ENCODE measurements at regions not wholly inside any gene's neighbourhood (a gene's known extent, or its start where the extent isn't known, plus 50 kb on each side); places are given as distances from the start of the nearest gene placed in this dataset.
"Not testable (repeated sequence)": the region's sequence is repeated elsewhere in the genome, so short reads cannot be mapped to it uniquely, and the experiment has no call there.

DNA sequence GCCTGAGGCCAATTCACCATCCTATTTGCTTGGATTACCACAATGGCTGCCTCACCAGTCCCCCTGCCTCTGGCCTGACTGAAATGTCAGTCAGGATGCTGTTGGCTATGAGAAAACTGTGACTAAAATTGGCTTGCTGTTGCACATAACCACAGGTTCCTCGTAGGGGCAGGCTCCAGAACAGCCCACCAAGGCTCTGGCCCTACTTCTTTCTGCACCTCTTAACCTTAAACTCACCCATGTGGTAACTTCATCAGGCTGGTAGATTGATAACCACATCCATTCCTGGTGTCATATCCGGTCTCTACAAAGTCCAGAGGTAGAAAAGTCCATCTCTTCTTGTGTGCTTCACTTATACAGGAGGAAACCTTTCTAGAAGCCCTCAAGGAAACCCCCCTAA is 172.4 kb upstream of the PLXNC1 start:
- no peak for DNase-seq
- intact Hi-C loops (cut with micrococcal nuclease), result loop anchor here (10.0 kb wide), 1 partner anchor 201 kb away; no protein-coding TSS in a partner anchor

DNA sequence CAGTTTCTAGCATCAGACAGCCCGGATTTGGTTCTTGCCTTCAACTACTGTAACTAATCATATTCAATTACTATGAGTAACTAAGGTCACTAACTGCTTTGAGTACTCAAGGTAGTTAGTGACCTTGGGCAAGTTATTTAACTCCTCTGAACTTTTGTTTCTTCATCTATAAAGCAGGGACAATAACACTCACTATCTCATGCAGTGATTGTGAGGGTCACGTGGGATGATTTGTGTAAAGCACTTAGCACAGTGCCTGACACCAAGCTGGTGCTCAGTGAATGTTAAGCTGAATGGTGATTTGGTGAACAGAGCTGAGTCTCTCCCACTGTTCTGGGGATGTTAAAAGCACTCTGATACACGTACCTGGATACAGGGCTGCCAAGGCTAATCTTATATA is 171.3 kb upstream of the PLXNC1 start:
- no peak for ATAC-seq
- intact Hi-C loops (cut with micrococcal nuclease), result loop anchor here (10.0 kb wide), 1 partner anchor 202 kb away; no protein-coding TSS in a partner anchor
- DNase-seq, result no peak

More for the DNA sequence above, 172.4 kb upstream of the PLXNC1 start:
- ATAC-seq, result no peak

DNA sequence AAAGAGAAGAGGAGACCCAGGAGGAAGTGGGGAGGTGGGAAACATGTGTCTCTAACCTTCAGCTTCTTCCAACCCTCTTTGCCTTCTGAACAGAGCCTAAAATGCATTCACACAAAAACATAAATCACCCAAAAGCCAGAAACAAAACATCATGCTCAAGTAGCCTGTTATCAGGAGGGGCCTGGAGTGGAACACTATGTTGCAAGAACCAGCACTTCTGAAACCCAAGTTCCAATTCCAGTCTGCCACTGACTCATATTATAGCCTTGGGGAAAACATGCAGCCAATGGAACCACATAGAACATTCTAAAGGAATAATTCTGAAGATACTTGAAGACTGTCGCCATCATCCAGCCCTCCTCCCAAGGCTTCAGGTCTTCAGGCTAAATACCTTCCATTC is 169.8 kb upstream of the PLXNC1 start:
- intact Hi-C loops (cut with micrococcal nuclease), result loop anchor here (10.0 kb wide), 1 partner anchor 204 kb away; no protein-coding TSS in a partner anchor
- ATAC-seq (peak; percentile 84), DNase-seq (no peak)

DNA sequence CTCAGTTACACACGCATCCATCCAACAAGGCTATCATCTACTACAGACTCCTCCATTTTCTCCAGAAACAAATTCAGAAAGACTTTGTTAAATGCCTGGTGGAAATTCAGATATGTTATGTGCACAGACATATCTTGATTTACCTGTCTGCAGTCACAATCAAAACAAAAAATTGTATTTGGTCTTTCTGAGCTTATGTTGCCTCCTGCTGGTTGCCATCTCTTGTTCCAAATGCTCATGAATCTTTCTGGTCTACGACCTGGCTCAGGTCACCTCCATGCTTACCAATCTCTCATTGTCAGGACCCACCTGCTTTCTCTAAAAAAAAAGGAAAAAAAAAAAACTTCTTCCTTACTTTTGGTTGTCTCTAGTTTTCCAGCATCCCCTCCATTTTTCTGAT is 169.2 kb upstream of the PLXNC1 start:
- intact Hi-C loops (cut with micrococcal nuclease), result loop anchor here (10.0 kb wide), 1 partner anchor 204 kb away; no protein-coding TSS in a partner anchor
- DNase-seq (no peak), ATAC-seq (peak; percentile 16)

DNA sequence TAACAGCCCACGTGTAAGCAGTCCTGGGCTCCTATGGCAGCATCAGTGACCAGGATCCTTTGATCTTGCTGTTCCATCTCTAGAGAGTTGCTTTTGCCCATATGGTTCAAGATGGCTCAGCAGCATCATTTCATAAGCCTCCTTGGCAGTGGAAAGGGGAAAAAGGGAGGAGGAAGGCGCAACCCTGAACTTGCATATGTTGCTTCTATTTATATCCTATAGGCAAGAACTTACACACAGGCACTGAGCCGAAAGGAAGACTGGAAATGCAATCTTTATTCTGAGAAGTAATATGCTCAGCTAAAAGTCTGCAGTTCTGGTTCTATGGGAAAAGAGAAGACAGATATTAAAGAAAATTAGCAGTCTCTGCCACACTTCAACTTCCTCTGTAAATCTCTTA is 167.7 kb upstream of the PLXNC1 start:
- ATAC-seq (no peak), DNase-seq (no peak)
- intact Hi-C loops (cut with micrococcal nuclease), result loop anchor here (10.0 kb wide), 1 partner anchor 416 kb away; no protein-coding TSS in a partner anchor

DNA sequence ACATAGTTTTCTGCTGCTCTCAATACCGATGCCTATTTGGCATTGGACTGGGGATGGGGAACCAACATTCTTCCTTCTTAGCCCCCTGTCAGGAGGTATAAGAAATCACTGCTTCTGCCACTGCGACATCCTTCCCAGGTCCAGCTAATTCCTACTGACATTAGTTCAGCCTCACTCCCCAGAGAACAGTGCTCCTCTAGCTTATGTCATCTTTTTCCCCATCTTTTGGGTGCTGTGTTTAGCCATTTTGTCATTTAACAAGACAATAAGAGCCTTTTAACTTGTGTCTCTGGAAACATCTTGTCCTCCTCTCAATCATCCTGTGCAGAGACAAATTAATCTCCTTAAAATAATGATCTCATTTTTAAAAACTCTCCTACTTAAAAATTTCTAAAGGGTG is 167.0 kb upstream of the PLXNC1 start:
- ATAC-seq, result no peak
- DNase-seq, result no peak
- intact Hi-C loops (cut with micrococcal nuclease), result loop anchor here (10.0 kb wide), 1 partner anchor 417 kb away; no protein-coding TSS in a partner anchor

DNA sequence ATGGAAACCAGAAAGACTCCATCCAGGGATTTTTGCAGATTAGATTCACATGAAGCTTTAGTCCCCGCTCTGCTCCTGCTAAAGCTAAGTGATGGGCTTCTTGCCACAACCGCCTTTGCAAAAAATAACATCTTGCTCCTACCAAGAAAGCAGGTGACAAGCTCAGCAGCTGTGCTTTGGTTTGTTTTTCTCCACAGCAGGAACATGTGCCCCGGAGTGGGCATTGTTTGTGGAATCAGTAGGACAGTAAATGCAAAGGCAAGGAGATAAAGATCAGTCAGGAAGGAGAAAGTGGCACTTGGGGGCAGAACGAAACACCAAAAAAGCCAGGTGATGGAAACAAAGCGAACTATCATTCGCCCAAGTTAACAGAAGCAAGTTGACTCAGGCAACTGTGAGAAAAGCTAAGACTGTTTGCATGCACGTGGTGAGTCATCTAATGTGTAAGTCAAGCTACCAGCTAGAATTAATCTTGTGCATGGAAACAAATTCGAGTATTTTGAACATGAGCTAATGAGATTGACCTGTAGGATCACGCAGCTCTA is 165.5 kb upstream of the PLXNC1 start:
- no peak for ATAC-seq
- intact Hi-C loops (cut with micrococcal nuclease), result loop anchor here (10.0 kb wide), 1 partner anchor 418 kb away; no protein-coding TSS in a partner anchor
- DNase-seq, result no peak

DNA sequence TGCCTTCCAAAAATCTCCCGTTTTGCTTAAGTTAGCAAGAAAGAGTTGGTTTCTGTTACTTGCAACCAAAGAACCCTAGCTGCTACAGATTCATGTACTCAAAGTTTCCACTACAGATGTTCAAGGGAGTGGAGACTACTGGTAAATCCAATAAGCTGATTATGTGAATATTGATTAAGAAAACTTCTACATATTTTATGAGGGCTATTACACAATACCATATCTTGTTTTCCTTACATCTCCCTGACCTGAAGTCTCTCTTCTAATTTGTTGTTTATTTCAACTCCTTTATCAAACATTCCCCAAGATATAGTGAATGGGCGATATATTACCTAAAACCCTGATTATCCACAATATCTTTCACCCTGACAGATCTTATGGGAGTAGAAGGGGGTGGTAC is 164.4 kb upstream of the PLXNC1 start:
- ATAC-seq, result no peak
- DNase-seq, result no peak
- intact Hi-C loops (cut with micrococcal nuclease), result loop anchor here (10.0 kb wide), 1 partner anchor 419 kb away; no protein-coding TSS in a partner anchor

DNA sequence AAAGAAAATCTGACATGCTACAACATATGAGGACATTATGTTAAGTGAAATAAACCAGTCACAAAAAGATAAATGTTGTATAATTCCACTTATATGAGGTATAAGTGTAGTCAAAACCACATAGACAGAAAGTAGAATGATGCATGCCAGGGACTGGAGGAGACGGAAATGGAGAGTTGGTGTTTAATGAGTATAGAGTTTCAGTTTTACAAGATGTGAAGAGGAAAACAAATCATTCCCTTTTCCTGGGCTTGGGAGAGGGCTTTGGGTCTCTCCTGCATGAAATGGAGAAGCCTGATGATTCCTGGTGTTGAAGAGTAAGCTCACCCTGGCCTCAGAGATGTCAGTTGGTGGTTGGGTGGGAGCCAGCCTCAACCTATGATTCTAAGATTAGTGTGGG is 158.4 kb upstream of the PLXNC1 start:
- ATAC-seq (no peak), DNase-seq (no peak)
- intact Hi-C loops (cut with micrococcal nuclease), result loop anchor here (10.0 kb wide), 2 partner anchors 85 to 425 kb away; no protein-coding TSS in a partner anchor

DNA sequence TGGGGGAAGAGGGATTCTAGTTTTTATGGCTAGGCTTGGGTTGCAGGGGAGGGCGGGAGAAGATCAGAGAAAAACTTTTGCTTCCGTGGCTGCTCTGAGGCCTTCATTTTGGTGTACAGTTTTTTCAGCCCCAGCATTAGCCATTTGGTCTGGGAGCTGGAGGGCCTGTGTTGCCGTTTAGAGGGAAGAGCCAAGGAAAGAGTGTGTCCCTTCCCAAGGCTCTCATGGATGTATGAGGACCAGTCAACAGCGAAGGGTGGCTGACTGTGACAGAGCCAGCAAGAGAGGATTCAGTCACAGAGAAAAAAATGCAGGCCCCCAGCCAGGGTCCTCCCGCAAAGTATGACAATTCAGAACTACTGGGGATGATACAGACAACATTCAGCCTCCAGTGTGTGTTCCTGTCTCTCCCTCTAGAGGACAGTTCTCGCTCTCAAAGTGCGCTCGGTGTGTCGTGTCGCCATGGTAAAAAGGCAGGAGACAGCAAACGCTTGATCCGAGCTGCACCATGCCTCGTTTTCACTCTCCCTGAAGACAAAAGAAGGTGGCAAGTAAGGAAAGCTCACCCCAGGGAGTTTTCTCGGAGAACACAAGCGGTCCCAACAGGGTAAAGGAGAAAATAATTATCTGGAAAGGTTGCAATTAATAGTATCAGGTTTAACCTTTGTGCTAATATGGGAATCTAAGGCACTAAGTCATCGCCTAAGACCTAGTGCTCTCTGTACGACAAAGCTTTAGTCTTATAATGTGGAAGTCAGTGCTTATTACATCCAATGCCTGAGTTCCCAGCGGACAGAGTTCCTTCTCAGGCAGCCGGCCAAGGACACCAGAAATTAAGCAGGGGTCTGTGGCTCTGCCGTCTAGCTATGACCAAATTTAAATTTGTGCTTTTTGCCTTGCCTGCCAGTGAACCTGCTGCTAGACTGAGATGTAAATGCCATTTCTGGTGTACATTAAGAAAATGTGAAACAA is 157.3 kb upstream of the PLXNC1 start:
- peak; percentile 57 for DNase-seq
- intact Hi-C loops (cut with micrococcal nuclease), result loop anchor here (10.0 kb wide), 1 partner anchor 84 kb away; no protein-coding TSS in a partner anchor
- ATAC-seq, result peak; percentile 98

DNA sequence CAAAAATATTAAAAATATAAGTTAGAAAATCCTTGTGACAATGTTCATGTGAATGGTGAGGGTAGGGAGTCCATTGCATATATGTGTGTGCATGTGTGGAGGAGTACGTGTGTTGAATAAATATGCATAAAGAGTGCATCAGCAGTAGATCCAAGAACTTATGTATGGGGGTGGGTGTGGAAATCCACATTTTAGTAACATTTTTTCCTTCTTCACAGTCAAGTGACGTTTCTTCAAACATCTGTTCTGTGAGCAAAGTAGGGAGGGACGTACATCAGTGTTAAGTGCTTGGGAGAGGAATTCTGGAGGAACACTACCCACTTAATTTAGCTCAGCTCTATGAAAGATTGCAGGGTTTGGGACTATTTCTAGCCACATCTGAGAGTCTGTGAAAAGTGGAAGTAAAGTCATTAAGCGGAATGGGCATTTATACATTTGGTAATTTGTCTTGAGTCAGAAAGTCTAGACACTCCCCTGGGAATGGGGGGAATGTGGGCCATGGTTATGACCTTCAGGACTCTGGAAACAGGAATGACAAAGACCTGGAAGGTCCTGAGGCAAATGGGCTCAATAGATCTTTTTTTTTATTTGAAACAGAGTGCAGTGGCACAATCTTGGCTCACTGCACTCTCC is 156.4 kb upstream of the PLXNC1 start:
- intact Hi-C loops (cut with micrococcal nuclease), result loop anchor here (10.0 kb wide), 1 partner anchor 83 kb away; no protein-coding TSS in a partner anchor
- DNase-seq (no peak), ATAC-seq (peak; percentile 32)

DNA sequence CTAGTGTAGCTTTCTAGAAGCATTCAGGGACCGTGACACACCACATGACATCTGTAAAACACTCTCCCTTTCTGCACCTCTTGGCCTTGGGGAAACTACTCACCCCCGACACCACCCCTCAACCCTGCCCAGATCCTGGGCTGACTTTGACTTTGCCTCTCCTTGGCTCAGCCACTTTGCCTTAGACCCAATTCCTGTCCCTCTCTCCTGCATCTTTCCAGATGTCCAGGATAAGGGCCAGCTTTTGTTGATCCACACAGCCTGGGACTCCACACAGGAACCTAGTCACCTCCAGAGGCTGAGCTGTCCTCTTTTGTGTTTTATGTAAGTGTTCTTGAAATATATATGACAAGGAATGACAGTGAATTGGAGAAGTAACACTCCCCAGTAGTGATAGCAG is 153.7 kb upstream of the PLXNC1 start:
- DNase-seq, result no peak
- intact Hi-C loops (cut with micrococcal nuclease), result loop anchor here (10.0 kb wide), 1 partner anchor 80 kb away; no protein-coding TSS in a partner anchor
- ATAC-seq, result no peak

DNA sequence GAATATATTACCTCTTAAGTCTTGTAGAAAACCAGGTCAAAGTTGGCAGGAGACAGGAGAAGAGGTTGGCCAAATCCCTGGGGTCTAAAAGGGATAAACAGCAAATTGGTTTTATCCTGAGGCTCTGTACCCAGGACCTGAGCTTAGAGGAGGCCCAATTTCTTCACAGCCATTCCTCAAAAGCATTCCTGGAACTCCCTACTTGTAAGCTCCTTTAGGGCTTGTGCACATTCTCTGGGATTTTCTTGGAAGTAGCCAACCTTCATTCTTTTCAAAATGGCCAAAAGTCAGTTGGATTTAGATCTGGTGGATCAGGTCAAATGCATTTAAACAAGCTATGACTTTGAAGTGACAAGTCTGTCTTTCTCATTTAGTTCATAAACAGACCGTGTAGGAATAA is 152.1 kb upstream of the PLXNC1 start:
- intact Hi-C loops (cut with micrococcal nuclease), result loop anchor here (10.0 kb wide), 1 partner anchor 78 kb away; no protein-coding TSS in a partner anchor
- ATAC-seq (no peak), DNase-seq (no peak)

DNA sequence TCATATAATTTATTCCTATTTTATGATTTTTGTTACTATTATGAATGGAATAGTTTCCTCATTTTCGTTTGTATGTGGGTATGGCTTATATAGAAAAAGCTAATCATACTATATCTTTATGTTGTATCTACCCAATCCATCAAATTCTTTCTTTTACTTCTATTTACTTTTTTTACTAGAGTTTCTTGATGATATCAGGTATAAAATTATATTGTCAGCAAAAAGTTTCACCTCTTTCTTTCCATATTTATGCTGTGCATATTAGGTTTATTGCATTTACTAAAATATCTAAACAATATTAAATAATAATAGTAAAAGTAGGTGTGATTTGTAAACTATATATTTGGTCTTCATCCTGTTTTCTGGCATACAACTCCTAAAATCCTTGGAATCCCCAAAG is 146.7 kb upstream of the PLXNC1 start:
- DNase-seq (no peak), ATAC-seq (no peak)
- intact Hi-C loops (cut with micrococcal nuclease), result no loop called here

DNA sequence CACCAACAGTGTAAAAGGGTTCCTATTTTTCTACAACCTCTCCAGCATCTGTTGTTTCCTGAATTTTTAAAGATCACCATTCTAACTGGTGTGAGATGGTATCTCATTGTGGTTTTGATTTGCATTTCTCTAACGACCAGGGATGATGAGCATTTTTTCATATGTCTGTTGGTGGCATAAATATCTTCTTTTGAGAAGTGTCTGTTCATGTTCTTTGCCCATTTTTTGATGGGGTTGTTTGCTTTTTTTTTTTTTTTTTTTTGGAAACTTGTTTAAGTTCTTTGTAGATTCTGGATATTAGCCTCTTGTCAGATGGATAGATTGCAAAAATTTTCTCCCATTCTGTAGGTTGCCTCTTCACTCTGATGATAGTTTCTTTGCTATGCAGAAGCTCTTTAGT is 145.5 kb upstream of the PLXNC1 start:
- ATAC-seq; intact Hi-C loops (cut with micrococcal nuclease); DNase-seq: not testable (repeated sequence)

DNA sequence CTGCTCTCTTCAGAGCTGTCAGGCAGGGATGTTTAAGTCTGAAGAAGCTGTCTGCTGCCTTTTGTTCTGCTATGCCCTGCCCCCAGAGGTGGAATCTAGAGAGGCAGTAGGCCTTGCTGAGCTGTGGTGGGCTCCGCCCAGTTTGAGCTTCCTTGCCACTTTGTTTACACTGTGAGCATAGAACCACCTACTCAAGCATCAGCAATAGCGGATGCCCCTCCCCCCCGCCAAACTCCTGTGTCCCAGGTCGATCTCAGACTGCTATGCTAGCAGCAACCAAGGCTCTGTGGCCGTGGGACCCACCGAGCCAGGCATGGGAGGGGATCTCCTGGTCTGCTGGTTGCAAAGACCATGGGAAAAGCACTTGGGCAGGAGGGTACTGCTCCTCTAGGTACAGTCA is 140.5 kb upstream of the PLXNC1 start:
- ATAC-seq, DNase-seq: not testable (repeated sequence)

DNA sequence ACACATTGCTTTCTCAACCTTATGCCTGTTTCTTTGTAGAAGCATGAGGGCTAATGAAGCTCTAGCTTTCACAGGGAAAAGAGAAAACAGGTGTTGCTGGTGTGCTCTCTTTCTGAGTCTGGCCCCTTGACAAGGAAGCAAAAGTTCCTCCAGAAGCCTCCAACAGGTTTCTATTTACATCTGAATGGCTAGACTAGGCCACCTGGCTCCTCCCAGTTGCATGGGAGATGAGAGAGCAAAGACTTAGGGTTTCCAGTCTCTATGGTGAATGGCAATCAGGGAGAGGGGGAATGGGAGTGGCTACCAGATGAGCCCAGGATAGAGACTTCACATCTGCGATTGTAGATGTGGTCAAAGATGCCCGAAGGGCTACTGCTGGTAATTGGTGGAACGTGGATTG is 138.1 kb upstream of the PLXNC1 start:
- no peak for ATAC-seq
- no peak for DNase-seq
- intact Hi-C loops (cut with micrococcal nuclease), result no loop called here

More for the DNA sequence above, 140.5 kb upstream of the PLXNC1 start:
- intact Hi-C loops (cut with micrococcal nuclease), result not testable (repeated sequence)

DNA sequence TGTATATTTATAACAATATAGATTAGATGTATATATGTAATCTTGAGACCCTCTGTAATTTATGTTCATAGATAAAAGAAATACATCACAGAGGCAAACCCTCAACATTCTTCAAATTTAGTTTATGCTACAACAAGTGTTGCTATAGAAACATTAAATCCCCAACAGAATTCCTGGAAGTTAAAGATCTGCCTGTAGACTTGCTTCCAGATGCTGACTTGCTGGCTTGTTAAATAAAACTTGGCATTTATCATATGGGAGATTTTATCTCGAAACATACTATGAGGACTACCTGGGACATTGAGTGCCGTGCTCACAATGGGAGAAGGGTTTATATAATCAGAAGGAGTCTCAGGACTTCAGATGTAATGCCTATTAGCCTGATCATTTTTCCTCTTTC is 136.3 kb upstream of the PLXNC1 start:
- no peak for DNase-seq
- no peak for ATAC-seq
- intact Hi-C loops (cut with micrococcal nuclease), result no loop called here

DNA sequence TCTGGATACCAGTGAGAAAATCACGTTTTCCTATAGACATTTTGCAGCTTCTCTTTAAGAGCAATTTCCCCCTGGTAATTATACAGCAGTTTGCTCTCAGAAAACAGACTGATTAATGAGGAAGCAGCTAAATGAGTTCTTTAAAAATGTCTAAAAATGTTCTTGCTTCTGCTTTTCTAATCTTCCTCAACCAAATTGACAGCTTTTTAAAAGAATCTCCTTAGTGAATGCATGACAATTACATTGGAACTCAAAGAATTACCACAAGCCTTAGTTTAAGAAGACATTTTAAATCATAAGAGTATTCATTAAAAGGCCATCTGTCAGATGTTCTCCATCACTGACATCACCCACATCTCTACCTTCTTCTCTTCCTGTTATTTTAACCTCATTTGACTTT is 135.8 kb upstream of the PLXNC1 start:
- no peak for ATAC-seq
- intact Hi-C loops (cut with micrococcal nuclease), result no loop called here
- DNase-seq, result no peak

Data from left ventricle myocardium superior (tissue), 1 donor.